HFFc6 (cell line): ENCODE measurements at regions not wholly inside any gene's neighbourhood (a gene's known extent, or its start where the extent isn't known, plus 50 kb on each side); places are given as distances from the start of the nearest gene placed in this dataset.

ENCODE experiments used
- DNase-seq: peaks from one replicate; pipeline ENCODE4 v3.0.0-alpha.2; 2018
- H3K27ac Mint-ChIP-seq: 2 replicates; pipeline ENCODE4 v1.8.0; 2020; ENCODE audit warnings: mild to moderate bottlenecking, mixed read lengths
- H3K27me3 Mint-ChIP-seq: 2 replicates; pipeline ENCODE4 v1.8.0; 2021; ENCODE audit warnings: mild to moderate bottlenecking, moderate library complexity, mixed read lengths; ENCODE audit not compliant: insufficient read depth
- H3K36me3 Mint-ChIP-seq: 2 replicates; pipeline ENCODE4 v1.8.0; 2021; ENCODE audit warnings: low read depth, mixed read lengths
- H3K4me1 Mint-ChIP-seq: 2 replicates; pipeline ENCODE4 v1.8.0; 2020; ENCODE audit warnings: low read depth, mixed read lengths
- H3K4me3 Mint-ChIP-seq: 2 replicates; pipeline ENCODE4 v1.8.0; 2020; ENCODE audit warnings: mild to moderate bottlenecking, moderate library complexity, mixed read lengths
- H3K9me3 Mint-ChIP-seq: 2 replicates; pipeline ENCODE4 v1.8.0; 2020; ENCODE audit warnings: mild to moderate bottlenecking, mixed read lengths
- CTCF ChIP-seq: fragments of 200-600 bp; sonication (generic); IDR thresholded peaks from 2 replicates; pipeline ENCODE4 v1.5.0; 2021; ENCODE audit warnings: antibody characterized with exemption, mild to moderate bottlenecking

GRCh38 chr1:219041818-219042217 lies 131.9 kb upstream of the LYPLAL1 start:
- no peak overlapping the region for H3K4me3 Mint-ChIP-seq
- no peaks in the 10 kb centered on the region for H3K36me3 Mint-ChIP-seq
- H3K4me1 Mint-ChIP-seq, result peaks cover 12% of the 10 kb centered on the region; the same call in 1 of the 2 replicates
- H3K27ac Mint-ChIP-seq, result peak overlapping the region; percentile 15; the same call in 1 of the 2 replicates
- no peaks in the 10 kb centered on the region; the same call in 1 of the 2 replicates for H3K9me3 Mint-ChIP-seq
- DNase-seq, result peak; percentile 3
- TF ChIP-seq CTCF, result no peak
- no peaks in the 10 kb centered on the region for H3K27me3 Mint-ChIP-seq

- DNase-seq, result no peak
- Mint-ChIP-seq H3K27me3 (no peaks in the 10 kb centered on the region), H3K4me3 (no peak overlapping the region), H3K36me3 (no peaks in the 10 kb centered on the region), H3K9me3 (no peaks in the 10 kb centered on the region; the same call in 1 of the 2 replicates), H3K27ac (no peak overlapping the region), H3K4me1 (peaks cover 12% of the 10 kb centered on the region; the same call in 1 of the 2 replicates)
- no peak for TF ChIP-seq CTCF
Observed at GRCh38 chr1:219042769-219043168, 130.9 kb upstream of the LYPLAL1 start.

GRCh38 chr1:219045246-219045645 lies 128.4 kb upstream of the LYPLAL1 start:
- DNase-seq, result no peak
- Mint-ChIP-seq H3K9me3 (no peaks in the 10 kb centered on the region), H3K4me1 (peaks cover 12% of the 10 kb centered on the region; the same call in 1 of the 2 replicates), H3K27me3 (no peaks in the 10 kb centered on the region), H3K4me3 (no peak overlapping the region), H3K36me3 (no peaks in the 10 kb centered on the region), H3K27ac (no peak overlapping the region)
- TF ChIP-seq CTCF, result no peak

- no peaks in the 10 kb centered on the region; the same call in 1 of the 2 replicates for H3K4me1 Mint-ChIP-seq
- TF ChIP-seq CTCF, result no peak
- H3K27me3 Mint-ChIP-seq, result no peaks in the 10 kb centered on the region
- no peaks in the 10 kb centered on the region for H3K9me3 Mint-ChIP-seq
- no peak overlapping the region for H3K4me3 Mint-ChIP-seq
- H3K27ac Mint-ChIP-seq, result no peak overlapping the region
- no peak for DNase-seq
- H3K36me3 Mint-ChIP-seq, result no peaks in the 10 kb centered on the region
Observed at GRCh38 chr1:219049501-219049900, 124.2 kb upstream of the LYPLAL1 start.

GRCh38 chr1:219050086-219050821 lies 123.4 kb upstream of the LYPLAL1 start:
- Mint-ChIP-seq H3K4me3 (no peak overlapping the region), H3K9me3 (no peaks in the 10 kb centered on the region), H3K27me3 (no peaks in the 10 kb centered on the region), H3K4me1 (no peaks in the 10 kb centered on the region; the same call in 1 of the 2 replicates), H3K27ac (no peak overlapping the region), H3K36me3 (no peaks in the 10 kb centered on the region)
- no peak for DNase-seq
- no peak for TF ChIP-seq CTCF
